Caco-2 (cell line): ENCODE measurements at regions not wholly inside any gene's neighbourhood (a gene's known extent, or its start where the extent isn't known, plus 50 kb on each side); places are given as distances from the start of the nearest gene placed in this dataset.

ENCODE experiments used
- BruUV-seq: library from RNA; stranded (reverse); fragments of 400-500 nt; replicated peaks from 2 replicates; lab custom pipeline; 2021; lab: Mats Ljungman, UMichigan
- CTCF ChIA-PET: fragments of 300-600 bp; sonication (Branson Sonifier 250); formaldehyde crosslinking; loops from one replicate; lab custom pipeline; 2022; ENCODE audit warnings: antibody characterized with exemption; lab: Charles Lee
- POLR2A ChIA-PET: fragments of 300-600 bp; sonication (Branson Sonifier 250); formaldehyde crosslinking; loops from one replicate; lab custom pipeline; 2022; ENCODE audit warnings: antibody characterized with exemption; lab: Charles Lee
- DNase-seq, 2 experiments: peaks; one replicate each; pipeline versions ENCODE4 v3.0.0 to v3.0.0-alpha.2; 2020 to 2022
- H3K27me3 ChIP-seq: replicated peaks from 2 replicates; pipeline ENCODE4 v1.6.0; 2011; ENCODE audit warnings: low read length; ENCODE audit not compliant: control insufficient read depth, insufficient read depth
- H3K36me3 ChIP-seq: 2 replicates; pipeline ENCODE4 v1.5.1; 2011; ENCODE audit warnings: low read length; ENCODE audit not compliant: control insufficient read depth, insufficient read depth
- H3K4me1 ChIP-seq: fragments of 250-450 bp; sonication (Bioruptor Pico); 2 replicates; pipeline ENCODE4 v1.5.1; 2020; ENCODE audit warnings: mild to moderate bottlenecking
- H3K4me3 ChIP-seq: 2 replicates; pipeline ENCODE4 v1.5.1; 2011; ENCODE audit warnings: low read depth, mild to moderate bottlenecking, control low read depth, low read length
- H3K9me3 ChIP-seq: fragments of 250-450 bp; sonication (Bioruptor Pico); 2 replicates; pipeline ENCODE4 v1.5.1; 2020; ENCODE audit warnings: mild to moderate bottlenecking, moderate library complexity
- H3K27ac Mint-ChIP-seq: one replicate; pipeline ENCODE4 v1.8.0; 2022; ENCODE audit warnings: mixed read lengths; ENCODE audit not compliant: unreplicated experiment
- H3K27me3 Mint-ChIP-seq: one replicate; pipeline ENCODE4 v1.8.0; 2022; ENCODE audit warnings: mixed read lengths; ENCODE audit not compliant: insufficient read depth, unreplicated experiment
- H3K36me3 Mint-ChIP-seq: one replicate; pipeline ENCODE4 v1.8.0; 2022; ENCODE audit warnings: mild to moderate bottlenecking, mixed read lengths; ENCODE audit not compliant: insufficient read depth, unreplicated experiment
- H3K4me1 Mint-ChIP-seq: one replicate; pipeline ENCODE4 v1.8.0; 2022; ENCODE audit warnings: low read depth, mixed read lengths; ENCODE audit not compliant: unreplicated experiment
- H3K4me3 Mint-ChIP-seq: one replicate; pipeline ENCODE4 v1.8.0; 2022; ENCODE audit warnings: mild to moderate bottlenecking, moderate library complexity, mixed read lengths; ENCODE audit not compliant: unreplicated experiment
- H3K9me3 Mint-ChIP-seq: one replicate; pipeline ENCODE4 v1.8.0; 2022; ENCODE audit warnings: mixed read lengths; ENCODE audit not compliant: unreplicated experiment
- CTCF ChIP-seq, 2 experiments: fragments of 200-600 bp in 1 of 2; IDR thresholded peaks; 1 replicate in 1 of 2; 2 replicates in 1 of 2; pipeline versions ENCODE4 v1.5.1 to v1.8.0; 2011 to 2022; ENCODE audit warnings: antibody characterized with exemption in 1 of 2, control low read depth in 1 of 2, inconsistent platforms in 1 of 2, low read depth in 1 of 2, low read length in 1 of 2, mild to moderate bottlenecking in 1 of 2, moderate library complexity in 1 of 2; ENCODE audit not compliant: insufficient read depth in 1 of 2, severe bottlenecking in 1 of 2, unreplicated experiment in 1 of 2
- intact Hi-C: fragments of 100-400 bp; cut with micrococcal nuclease; formaldehyde crosslinking; loops from one replicate; pipeline ENCODE4 v1.10.0; 2022; ENCODE audit not compliant: unreplicated experiment

- DNase-seq = no peak
- no peak for TF ChIP-seq CTCF (IDR thresholded peaks at IDR 0.05; ENCODE audit: insufficient read depth in 1 of 2, low read depth in 1 of 2, low read length in 1 of 2, severe bottlenecking in 1 of 2, unreplicated experiment in 1 of 2)
- ChIA-PET POLR2A (no interaction called here), CTCF (no interaction called here)
- no peaks in the 10 kb centered on the region for H3K4me1 Mint-ChIP-seq
- no peaks in the 10 kb centered on the region; the same call in 1 of the 2 replicates for H3K9me3 ChIP-seq
- intact Hi-C loops = no loop called here
- H3K36me3 Mint-ChIP-seq = no peaks in the 10 kb centered on the region
- no peak overlapping the region for H3K27ac Mint-ChIP-seq
- no peak overlapping the region for H3K4me3 ChIP-seq
- BruUV-seq = no TSS peak
- H3K4me3 Mint-ChIP-seq = no peak overlapping the region
- H3K9me3 Mint-ChIP-seq = no peaks in the 10 kb centered on the region
- no peaks in the 10 kb centered on the region for H3K27me3 Mint-ChIP-seq
- no peaks in the 10 kb centered on the region for H3K4me1 ChIP-seq
- H3K36me3 ChIP-seq = no peaks in the 10 kb centered on the region
- no peaks in the 10 kb centered on the region for H3K27me3 ChIP-seq
Observed at GRCh38 chr4:156312261-156312847, 358.7 kb upstream of the CTSO start.

- no peak overlapping the region for H3K4me3 ChIP-seq
- no peaks in the 10 kb centered on the region for H3K9me3 ChIP-seq
- no peaks in the 10 kb centered on the region for H3K27me3 Mint-ChIP-seq
- H3K27ac Mint-ChIP-seq = no peak overlapping the region
- CTCF ChIA-PET = no interaction called here
- no peak for DNase-seq
- intact Hi-C loops = no loop called here
- BruUV-seq = no TSS peak
- no peaks in the 10 kb centered on the region for H3K27me3 ChIP-seq
- H3K36me3 ChIP-seq = no peaks in the 10 kb centered on the region
- no peaks in the 10 kb centered on the region for H3K9me3 Mint-ChIP-seq
- no peak overlapping the region for H3K4me3 Mint-ChIP-seq
- TF ChIP-seq CTCF (IDR thresholded peaks at IDR 0.05; ENCODE audit: insufficient read depth in 1 of 2, low read depth in 1 of 2, low read length in 1 of 2, severe bottlenecking in 1 of 2, unreplicated experiment in 1 of 2) = no peak
- no peaks in the 10 kb centered on the region for H3K4me1 Mint-ChIP-seq
- H3K4me1 ChIP-seq = no peaks in the 10 kb centered on the region
- no peaks in the 10 kb centered on the region for H3K36me3 Mint-ChIP-seq
- POLR2A ChIA-PET = no interaction called here
Observed at GRCh38 chr4:156309031-156309430, 355.4 kb upstream of the CTSO start.

GRCh38 chr4:156303708-156304107 lies 350.0 kb upstream of the CTSO start:
- Mint-ChIP-seq H3K27ac (no peak overlapping the region), H3K27me3 (no peaks in the 10 kb centered on the region), H3K36me3 (no peaks in the 10 kb centered on the region), H3K4me3 (no peak overlapping the region), H3K9me3 (no peaks in the 10 kb centered on the region), H3K4me1 (peaks cover 5% of the 10 kb centered on the region)
- BruUV-seq = no TSS peak
- no peaks in the 10 kb centered on the region for H3K9me3 ChIP-seq
- H3K4me3 ChIP-seq = no peak overlapping the region
- no peaks in the 10 kb centered on the region for H3K36me3 ChIP-seq
- intact Hi-C loops = no loop called here
- no peak for TF ChIP-seq CTCF (IDR thresholded peaks at IDR 0.05; ENCODE audit: insufficient read depth in 1 of 2, low read depth in 1 of 2, low read length in 1 of 2, severe bottlenecking in 1 of 2, unreplicated experiment in 1 of 2)
- DNase-seq = no peak
- H3K4me1 ChIP-seq = no peaks in the 10 kb centered on the region
- ChIA-PET CTCF (no interaction called here), POLR2A (no interaction called here)
- H3K27me3 ChIP-seq = no peaks in the 10 kb centered on the region
